HG03159 (cell line): ENCODE measurements at regions not wholly inside any gene's neighbourhood (a gene's known extent, or its start where the extent isn't known, plus 50 kb on each side); places are given as distances from the start of the nearest gene placed in this dataset.

Source experiments
- ATAC-seq: cut with Tn5 transposase; IDR thresholded peaks from one replicate; pipeline ENCODE4 v1.9.1; 2021; ENCODE audit warnings: mild to moderate bottlenecking, moderate library complexity; ENCODE audit not compliant: unreplicated experiment

GRCh38 chr4:123867910-123868587, 471.5 kb downstream of the SPRY1 start:
- ATAC-seq, result no peak

GRCh38 chr4:123869286-123870215, 473.0 kb downstream of the SPRY1 start:
- ATAC-seq, result no peak

- ATAC-seq, result no peak
Observed at GRCh38 chr4:123870216-123870876, 473.8 kb downstream of the SPRY1 start.

GRCh38 chr4:123871341-123871740, 474.7 kb downstream of the SPRY1 start:
- ATAC-seq, result no peak

- ATAC-seq, result no peak
Observed at GRCh38 chr4:123874063-123874462, 477.5 kb downstream of the SPRY1 start.

- ATAC-seq, result no peak
Observed at GRCh38 chr4:123876143-123876542, 479.5 kb downstream of the SPRY1 start.

GRCh38 chr4:123876671-123877101, 480.1 kb downstream of the SPRY1 start:
- no peak for ATAC-seq

- ATAC-seq, result no peak
Observed at GRCh38 chr4:123877551-123877950, 481.0 kb downstream of the SPRY1 start.

GRCh38 chr4:123878976-123879375, 482.4 kb downstream of the SPRY1 start:
- ATAC-seq, result no peak

- ATAC-seq, result no peak
Observed at GRCh38 chr4:123880631-123881030, 484.0 kb downstream of the SPRY1 start.

GRCh38 chr4:123884922-123885321, 488.3 kb downstream of the SPRY1 start:
- no peak for ATAC-seq

- no peak for ATAC-seq
Observed at GRCh38 chr4:123889507-123889906, 492.9 kb downstream of the SPRY1 start.

- no peak for ATAC-seq
Observed at GRCh38 chr4:123890889-123891288, 494.3 kb downstream of the SPRY1 start.

GRCh38 chr4:123891881-123892280, 495.3 kb downstream of the SPRY1 start:
- ATAC-seq, result no peak

GRCh38 chr4:123892368-123892976, 495.9 kb downstream of the SPRY1 start:
- ATAC-seq, result no peak

- ATAC-seq, result no peak
Observed at GRCh38 chr4:123893011-123893981, 496.7 kb downstream of the SPRY1 start.

GRCh38 chr4:123896446-123897071, 500.0 kb downstream of the SPRY1 start:
- ATAC-seq, result no peak

GRCh38 chr4:123898946-123899666, 502.5 kb downstream of the SPRY1 start:
- no peak for ATAC-seq

- ATAC-seq, result no peak
Observed at GRCh38 chr4:123904882-123905281, 508.3 kb downstream of the SPRY1 start.
